ENCODE measurements at regions not wholly inside any gene's neighbourhood (a gene's known extent, or its start where the extent isn't known, plus 50 kb on each side); places are given as distances from the start of the nearest gene placed in this dataset.

DNA sequence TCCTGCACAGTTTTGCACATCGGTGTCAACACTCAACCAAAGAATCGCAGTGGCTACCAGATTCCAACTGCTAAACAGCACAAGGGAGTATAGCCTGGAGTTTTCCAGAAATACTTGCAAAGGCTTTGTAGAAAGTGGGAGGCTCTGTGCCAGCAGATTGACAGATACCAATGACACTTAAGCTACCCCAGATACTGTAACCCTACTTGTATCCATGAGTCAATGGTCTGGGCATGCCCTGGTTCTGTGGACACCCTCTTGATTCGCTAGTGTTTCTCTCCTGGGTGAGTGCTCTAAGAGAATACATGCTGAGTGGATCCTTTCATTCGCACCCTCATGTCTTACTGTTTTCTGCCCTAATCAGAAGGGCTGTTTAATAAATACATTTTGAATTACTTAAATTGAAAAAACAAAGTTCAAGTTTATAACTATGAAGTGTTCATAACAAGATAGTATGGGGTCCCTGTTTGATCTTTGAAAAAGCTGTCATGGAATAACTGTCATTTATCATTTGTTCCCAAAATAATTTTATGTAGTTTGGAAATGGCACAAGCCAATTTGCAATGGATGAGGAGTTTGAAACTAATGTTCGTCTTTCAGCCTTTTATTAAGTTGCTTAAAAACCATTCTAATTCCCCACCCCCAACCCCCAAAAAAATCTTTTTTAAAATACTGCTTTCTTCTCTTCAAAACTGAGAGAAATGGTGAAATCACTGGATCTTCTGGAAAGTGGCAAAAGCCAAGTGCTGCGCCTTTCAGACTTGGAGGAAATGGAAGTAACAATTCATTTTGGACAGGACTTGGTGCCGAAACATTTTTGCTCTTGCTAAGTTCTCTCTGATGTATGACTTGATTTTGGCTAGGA lies 600.5 kb upstream of the TENM4 start:
- TF ChIP-seq, protein P1, sequence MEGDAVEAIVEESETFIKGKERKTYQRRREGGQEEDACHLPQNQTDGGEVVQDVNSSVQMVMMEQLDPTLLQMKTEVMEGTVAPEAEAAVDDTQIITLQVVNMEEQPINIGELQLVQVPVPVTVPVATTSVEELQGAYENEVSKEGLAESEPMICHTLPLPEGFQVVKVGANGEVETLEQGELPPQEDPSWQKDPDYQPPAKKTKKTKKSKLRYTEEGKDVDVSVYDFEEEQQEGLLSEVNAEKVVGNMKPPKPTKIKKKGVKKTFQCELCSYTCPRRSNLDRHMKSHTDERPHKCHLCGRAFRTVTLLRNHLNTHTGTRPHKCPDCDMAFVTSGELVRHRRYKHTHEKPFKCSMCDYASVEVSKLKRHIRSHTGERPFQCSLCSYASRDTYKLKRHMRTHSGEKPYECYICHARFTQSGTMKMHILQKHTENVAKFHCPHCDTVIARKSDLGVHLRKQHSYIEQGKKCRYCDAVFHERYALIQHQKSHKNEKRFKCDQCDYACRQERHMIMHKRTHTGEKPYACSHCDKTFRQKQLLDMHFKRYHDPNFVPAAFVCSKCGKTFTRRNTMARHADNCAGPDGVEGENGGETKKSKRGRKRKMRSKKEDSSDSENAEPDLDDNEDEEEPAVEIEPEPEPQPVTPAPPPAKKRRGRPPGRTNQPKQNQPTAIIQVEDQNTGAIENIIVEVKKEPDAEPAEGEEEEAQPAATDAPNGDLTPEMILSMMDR (conservative IDR thresholded peaks at IDR 0.05; ENCODE audit: control insufficient read depth, insufficient read depth, low read depth, low read length) = no peak
- no peak for DNase-seq (ENCODE audit: low read depth)
- H3K4me3 ChIP-seq (ENCODE audit: control insufficient read depth, low read depth, low read length) = no peak overlapping the region

DNA sequence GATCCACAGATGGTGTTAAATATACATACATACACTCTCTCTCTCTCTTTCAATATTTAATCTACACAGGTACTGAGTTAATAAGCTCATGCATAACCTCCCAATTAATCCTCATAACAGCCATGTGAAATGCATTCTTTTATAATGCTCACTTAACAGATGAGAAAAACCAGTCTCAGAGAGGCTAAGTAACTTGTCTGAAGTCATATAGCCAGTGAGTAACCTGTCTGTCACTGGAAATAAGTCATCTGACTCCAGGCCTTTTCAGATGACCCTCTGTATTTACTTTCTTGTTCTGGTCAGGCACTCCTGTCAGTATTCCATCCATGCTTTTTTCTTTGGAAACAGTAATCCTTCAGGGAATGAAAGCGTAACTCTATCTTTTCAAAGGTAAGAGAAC lies 594.0 kb upstream of the TENM4 start:
- no peak for DNase-seq (ENCODE audit: low read depth)
- no peak overlapping the region for H3K4me3 ChIP-seq (ENCODE audit: control insufficient read depth, low read depth, low read length)

DNA sequence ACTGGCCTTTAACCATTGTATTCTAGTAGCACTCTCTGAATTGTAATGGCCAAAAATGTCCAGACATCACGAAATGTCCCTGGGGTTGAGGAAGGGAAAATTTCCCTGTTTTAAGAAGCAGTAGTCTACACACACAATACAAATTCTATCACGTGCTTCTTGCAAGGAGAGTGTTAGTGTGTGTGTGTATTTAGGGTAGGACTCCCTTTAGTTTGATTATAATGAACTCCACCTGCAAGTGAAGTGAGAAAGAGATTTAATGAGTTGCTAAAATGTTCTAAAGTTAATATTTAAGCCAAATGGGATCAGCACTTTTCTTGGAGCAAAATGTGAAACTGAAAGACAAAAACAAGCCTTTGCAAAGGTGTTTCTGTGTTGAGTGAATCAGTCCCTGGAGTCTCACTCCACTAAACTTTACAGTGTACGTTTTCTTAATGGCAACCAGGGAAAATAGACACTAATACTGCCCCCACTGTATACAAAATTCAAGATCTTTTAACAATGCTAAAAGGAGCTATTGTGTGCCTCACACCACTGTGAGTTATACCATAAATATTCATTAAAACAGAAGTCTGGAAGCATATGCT lies 590.3 kb upstream of the TENM4 start:
- DNase-seq (ENCODE audit: low read depth) = no peak
- TF ChIP-seq, protein P1 (conservative IDR thresholded peaks at IDR 0.05; ENCODE audit: control insufficient read depth, insufficient read depth, low read depth, low read length) = no peak
- H3K4me3 ChIP-seq (ENCODE audit: control insufficient read depth, low read depth, low read length) = no peak overlapping the region

More for the DNA sequence above, 594.0 kb upstream of the TENM4 start:
- TF ChIP-seq, protein P1 (conservative IDR thresholded peaks at IDR 0.05; ENCODE audit: control insufficient read depth, insufficient read depth, low read depth, low read length) = no peak

DNA sequence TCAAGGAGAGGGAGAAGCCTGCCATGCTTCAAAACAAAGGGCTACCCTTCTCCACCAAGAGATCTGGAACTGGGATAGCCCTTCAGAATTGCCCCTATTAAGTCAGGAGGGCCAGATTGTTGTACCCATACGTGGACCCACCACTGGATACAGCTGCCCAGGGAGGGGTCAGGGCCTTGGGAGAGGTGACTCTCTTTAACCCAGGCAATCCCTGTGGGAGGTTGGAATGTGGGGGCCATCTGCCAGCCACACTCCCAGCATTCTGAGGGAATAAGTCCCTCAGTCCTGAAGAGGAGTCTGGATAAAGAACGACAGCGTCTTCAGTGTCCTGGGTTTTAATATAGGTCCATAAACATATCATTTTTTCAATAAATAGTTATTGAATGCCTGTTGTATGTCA lies 588.2 kb upstream of the TENM4 start:
- TF ChIP-seq, protein P1 (conservative IDR thresholded peaks at IDR 0.05; ENCODE audit: control insufficient read depth, insufficient read depth, low read depth, low read length) = no peak
- no peak for DNase-seq (ENCODE audit: low read depth)
- H3K4me3 ChIP-seq (ENCODE audit: control insufficient read depth, low read depth, low read length) = no peak overlapping the region

DNA sequence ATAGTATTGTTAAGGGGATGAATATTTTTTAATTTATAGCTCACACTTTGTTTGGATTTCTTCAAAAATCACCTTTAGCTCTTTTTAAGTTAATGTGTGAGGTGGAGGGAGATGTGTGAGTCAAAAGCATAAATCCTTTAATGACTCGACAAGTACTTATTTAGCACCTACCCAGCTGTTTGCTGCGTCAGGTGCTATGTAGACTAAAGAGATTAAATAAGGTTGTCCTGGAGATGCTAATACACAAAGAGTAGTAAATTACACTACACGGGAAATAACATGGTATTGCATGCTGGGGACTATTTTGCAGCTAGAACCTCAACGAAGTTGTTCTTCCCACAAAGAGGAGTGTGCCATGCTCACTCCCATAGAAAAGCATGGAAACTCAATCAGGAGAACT lies 583.3 kb upstream of the TENM4 start:
- no peak for DNase-seq (ENCODE audit: low read depth)
- TF ChIP-seq, protein P1 (conservative IDR thresholded peaks at IDR 0.05; ENCODE audit: control insufficient read depth, insufficient read depth, low read depth, low read length) = no peak
- H3K4me3 ChIP-seq (ENCODE audit: control insufficient read depth, low read depth, low read length) = no peak overlapping the region

DNA sequence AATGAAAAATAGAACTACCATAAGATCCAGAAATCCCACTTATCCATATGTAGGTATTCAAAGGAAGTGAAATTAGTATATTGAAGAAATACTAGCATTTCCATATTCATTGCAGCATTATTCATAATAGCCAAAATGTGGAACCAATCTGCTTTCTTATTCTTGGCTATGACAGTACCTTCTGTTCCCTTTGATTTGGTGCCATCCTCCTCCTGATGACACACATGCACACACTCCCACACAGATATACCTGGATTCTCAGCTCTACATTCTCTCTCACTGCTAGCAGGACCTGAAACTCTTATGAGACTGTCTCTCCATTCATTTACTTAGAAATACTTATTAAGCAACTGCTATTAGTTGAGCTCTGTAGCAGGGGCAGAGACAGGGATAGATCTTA lies 582.6 kb upstream of the TENM4 start:
- TF ChIP-seq, protein P1 (conservative IDR thresholded peaks at IDR 0.05; ENCODE audit: control insufficient read depth, insufficient read depth, low read depth, low read length) = no peak
- DNase-seq (ENCODE audit: low read depth) = no peak
- H3K4me3 ChIP-seq (ENCODE audit: control insufficient read depth, low read depth, low read length) = no peak overlapping the region

Measured in fibroblast of mammary gland (primary cell).